ENCODE measurements at regions not wholly inside any gene's neighbourhood (a gene's known extent, or its start where the extent isn't known, plus 50 kb on each side); places are given as distances from the start of the nearest gene placed in this dataset.

DNA sequence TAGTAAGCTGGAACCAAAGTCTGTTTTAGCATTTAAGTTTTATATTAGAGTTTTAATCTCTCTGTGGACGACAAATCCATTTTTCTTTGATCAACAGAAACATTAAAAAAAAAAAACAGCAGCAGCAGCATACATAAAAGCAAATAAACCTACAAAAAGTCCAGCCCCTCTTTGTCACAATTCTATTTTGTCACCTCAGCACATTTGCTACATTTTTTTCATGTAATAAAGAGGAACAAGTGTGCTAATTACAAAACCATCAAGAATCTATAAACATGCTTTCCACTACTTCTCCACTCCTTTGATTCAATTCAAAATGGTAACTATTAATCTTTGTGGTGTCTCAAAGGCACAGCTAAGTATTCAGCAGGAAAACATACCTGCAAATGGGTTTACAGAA lies 259.8 kb upstream of the GNAI1 start:
- Histone ChIP-seq H3K4me3 (ENCODE audit: low read length in 2 of 2) (no peak overlapping the region), H2BK12ac (ENCODE audit: low read length) (no peak overlapping the region), H3K4ac (ENCODE audit: low read length) (no peak overlapping the region), H3K9ac (ENCODE audit: low read depth, low read length, poor library complexity) (no peak overlapping the region), H3K4me1 (ENCODE audit: control insufficient read depth in 2 of 2, insufficient read depth in 1 of 2, low read depth in 1 of 2, low read length in 2 of 2) (no peaks in the 10 kb centered on the region), H4K91ac (ENCODE audit: low read depth, low read length, poor library complexity) (no peak overlapping the region), H3K14ac (ENCODE audit: low read length) (no peak overlapping the region), H3K79me1 (ENCODE audit: low read depth, low read length) (no peaks in the 10 kb centered on the region), H3K9me3 (replicated peaks in 1 of 2; ENCODE audit: control insufficient read depth in 2 of 2, insufficient read depth in 1 of 2, low read depth in 1 of 2, low read length in 2 of 2) (peaks cover 0 to 2% of the 10 kb centered on the region in 2 donors), H2BK5ac (ENCODE audit: low read length) (no peak overlapping the region), H2AFZ (ENCODE audit: low read length) (no peak overlapping the region), H3K23ac (ENCODE audit: low read depth, low read length, poor library complexity) (no peak overlapping the region), H2BK15ac (ENCODE audit: low read length) (no peak overlapping the region), H3K27me3 (ENCODE audit: control insufficient read depth in 3 of 3, insufficient read depth in 3 of 3, low read depth in 1 of 3, low read length in 3 of 3) (no peaks in the 10 kb centered on the region), H2BK120ac (ENCODE audit: low read depth, low read length) (no peak overlapping the region), H2AK5ac (ENCODE audit: low read depth, low read length) (no peak overlapping the region), H4K8ac (ENCODE audit: low read depth, low read length) (no peak overlapping the region), H3K4me2 (ENCODE audit: insufficient read depth, low read length, poor library complexity, severe bottlenecking) (no peak overlapping the region), H3K27ac (replicated peaks; ENCODE audit: low read length) (no peak overlapping the region), H3K36me3 (replicated peaks in 1 of 2; ENCODE audit: control insufficient read depth in 2 of 2, insufficient read depth in 2 of 2, low read length in 2 of 2) (no peaks in the 10 kb centered on the region), H3K18ac (ENCODE audit: low read length) (no peak overlapping the region)
- WGBS, 2 donors (ENCODE audit: extremely low coverage in 2 of 2, insufficient read length in 2 of 2, insufficient replicate concordance in 1 of 2), result no CpG with 5 or more reads among the region's 1 CpG
- no peak for DNase-seq (ENCODE audit: low spot score)

DNA sequence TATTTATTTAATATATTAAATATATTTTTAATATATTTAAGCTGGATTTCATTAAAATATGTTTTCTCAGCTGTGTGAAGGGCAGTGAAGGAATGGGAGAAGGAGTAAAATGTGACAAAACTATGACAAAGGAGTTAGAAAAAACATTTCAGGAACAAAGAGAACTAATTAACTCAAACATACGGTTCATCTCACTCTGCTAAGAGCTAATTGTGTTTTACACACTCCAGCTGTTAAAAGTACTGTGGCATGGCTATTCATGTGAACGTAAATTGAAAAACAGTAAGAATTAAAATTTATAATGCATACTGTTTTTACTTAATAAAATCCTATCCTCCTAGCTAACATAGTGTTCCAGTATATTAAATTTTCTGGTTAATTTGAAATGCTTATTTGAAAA lies 262.5 kb upstream of the GNAI1 start:
- no peak overlapping the region for H3K18ac ChIP-seq (ENCODE audit: low read length)
- H2BK120ac ChIP-seq (ENCODE audit: low read depth, low read length), result no peak overlapping the region
- no peaks in the 10 kb centered on the region for H3K27me3 ChIP-seq (ENCODE audit: control insufficient read depth in 3 of 3, insufficient read depth in 3 of 3, low read depth in 1 of 3, low read length in 3 of 3)
- no peak overlapping the region for H3K4me3 ChIP-seq (ENCODE audit: low read length in 2 of 2)
- peaks cover 0 to 3% of the 10 kb centered on the region in 2 donors for H3K9me3 ChIP-seq (replicated peaks in 1 of 2; ENCODE audit: control insufficient read depth in 2 of 2, insufficient read depth in 1 of 2, low read depth in 1 of 2, low read length in 2 of 2)
- no peak overlapping the region for H3K4me2 ChIP-seq (ENCODE audit: insufficient read depth, low read length, poor library complexity, severe bottlenecking)
- no peak overlapping the region for H2BK12ac ChIP-seq (ENCODE audit: low read length)
- H3K4ac ChIP-seq (ENCODE audit: low read length), result no peak overlapping the region
- H3K79me1 ChIP-seq (ENCODE audit: low read depth, low read length), result no peaks in the 10 kb centered on the region
- no peak overlapping the region for H3K27ac ChIP-seq (replicated peaks; ENCODE audit: low read length)
- no peaks in the 10 kb centered on the region for H3K4me1 ChIP-seq (ENCODE audit: control insufficient read depth in 2 of 2, insufficient read depth in 1 of 2, low read depth in 1 of 2, low read length in 2 of 2)
- no peak overlapping the region for H4K91ac ChIP-seq (ENCODE audit: low read depth, low read length, poor library complexity)
- no CpG with 5 or more reads among the region's 2 CpGs for WGBS, 2 donors (ENCODE audit: extremely low coverage in 2 of 2, insufficient read length in 2 of 2, insufficient replicate concordance in 1 of 2)
- DNase-seq (ENCODE audit: low spot score), result peak; percentile 23
- H2BK15ac ChIP-seq (ENCODE audit: low read length), result no peak overlapping the region
- H3K36me3 ChIP-seq (replicated peaks in 1 of 2; ENCODE audit: control insufficient read depth in 2 of 2, insufficient read depth in 2 of 2, low read length in 2 of 2), result no peaks in the 10 kb centered on the region
- H3K9ac ChIP-seq (ENCODE audit: low read depth, low read length, poor library complexity), result no peak overlapping the region
- H3K14ac ChIP-seq (ENCODE audit: low read length), result no peak overlapping the region
- H3K23ac ChIP-seq (ENCODE audit: low read depth, low read length, poor library complexity), result no peak overlapping the region
- no peak overlapping the region for H2AFZ ChIP-seq (ENCODE audit: low read length)
- no peak overlapping the region for H4K8ac ChIP-seq (ENCODE audit: low read depth, low read length)
- no peak overlapping the region for H2AK5ac ChIP-seq (ENCODE audit: low read depth, low read length)
- H2BK5ac ChIP-seq (ENCODE audit: low read length), result no peak overlapping the region

DNA sequence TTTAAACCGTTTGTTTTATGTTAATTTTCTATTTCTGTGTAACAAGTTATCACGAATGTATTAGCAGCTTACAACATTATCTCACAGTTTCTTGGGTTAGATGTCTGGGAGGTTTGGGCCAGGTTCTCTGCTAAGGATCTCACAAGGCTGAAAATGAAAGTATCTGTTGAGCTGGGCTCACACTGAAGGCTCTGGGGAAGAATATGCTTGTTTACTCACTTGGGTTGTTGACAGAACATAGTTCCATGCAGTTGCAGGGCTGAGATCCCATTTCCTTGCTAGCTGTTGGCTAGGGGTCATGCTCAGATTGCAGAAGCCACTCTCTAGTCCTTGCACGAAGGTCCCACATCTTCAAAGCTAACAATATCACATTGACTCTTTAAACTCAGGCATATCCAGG lies 266.6 kb upstream of the GNAI1 start:
- Histone ChIP-seq H3K27me3 (ENCODE audit: control insufficient read depth in 3 of 3, insufficient read depth in 3 of 3, low read depth in 1 of 3, low read length in 3 of 3) (no peaks in the 10 kb centered on the region), H2AFZ (ENCODE audit: low read length) (no peak overlapping the region), H3K9ac (ENCODE audit: low read depth, low read length, poor library complexity) (no peak overlapping the region), H3K4me3 (ENCODE audit: low read length in 2 of 2) (no peak overlapping the region), H4K8ac (ENCODE audit: low read depth, low read length) (no peak overlapping the region), H3K4me1 (ENCODE audit: control insufficient read depth in 2 of 2, insufficient read depth in 1 of 2, low read depth in 1 of 2, low read length in 2 of 2) (no peaks in the 10 kb centered on the region), H2BK15ac (ENCODE audit: low read length) (no peak overlapping the region), H3K4me2 (ENCODE audit: insufficient read depth, low read length, poor library complexity, severe bottlenecking) (no peak overlapping the region), H3K23ac (ENCODE audit: low read depth, low read length, poor library complexity) (no peak overlapping the region), H3K27ac (replicated peaks; ENCODE audit: low read length) (no peak overlapping the region), H3K14ac (ENCODE audit: low read length) (no peak overlapping the region), H3K79me1 (ENCODE audit: low read depth, low read length) (no peaks in the 10 kb centered on the region), H4K91ac (ENCODE audit: low read depth, low read length, poor library complexity) (no peak overlapping the region), H3K4ac (ENCODE audit: low read length) (no peak overlapping the region), H2AK5ac (ENCODE audit: low read depth, low read length) (no peak overlapping the region), H3K36me3 (replicated peaks in 1 of 2; ENCODE audit: control insufficient read depth in 2 of 2, insufficient read depth in 2 of 2, low read length in 2 of 2) (no peaks in the 10 kb centered on the region), H2BK5ac (ENCODE audit: low read length) (no peak overlapping the region), H3K9me3 (replicated peaks in 1 of 2; ENCODE audit: control insufficient read depth in 2 of 2, insufficient read depth in 1 of 2, low read depth in 1 of 2, low read length in 2 of 2) (peaks cover 0 to 6% of the 10 kb centered on the region in 2 donors), H2BK120ac (ENCODE audit: low read depth, low read length) (no peak overlapping the region), H2BK12ac (ENCODE audit: low read length) (no peak overlapping the region), H3K18ac (ENCODE audit: low read length) (no peak overlapping the region)
- DNase-seq (ENCODE audit: low spot score), result no peak
- no CpG with 5 or more reads among the region's 3 CpGs for WGBS, 2 donors (ENCODE audit: extremely low coverage in 2 of 2, insufficient read length in 2 of 2, insufficient replicate concordance in 1 of 2)

DNA sequence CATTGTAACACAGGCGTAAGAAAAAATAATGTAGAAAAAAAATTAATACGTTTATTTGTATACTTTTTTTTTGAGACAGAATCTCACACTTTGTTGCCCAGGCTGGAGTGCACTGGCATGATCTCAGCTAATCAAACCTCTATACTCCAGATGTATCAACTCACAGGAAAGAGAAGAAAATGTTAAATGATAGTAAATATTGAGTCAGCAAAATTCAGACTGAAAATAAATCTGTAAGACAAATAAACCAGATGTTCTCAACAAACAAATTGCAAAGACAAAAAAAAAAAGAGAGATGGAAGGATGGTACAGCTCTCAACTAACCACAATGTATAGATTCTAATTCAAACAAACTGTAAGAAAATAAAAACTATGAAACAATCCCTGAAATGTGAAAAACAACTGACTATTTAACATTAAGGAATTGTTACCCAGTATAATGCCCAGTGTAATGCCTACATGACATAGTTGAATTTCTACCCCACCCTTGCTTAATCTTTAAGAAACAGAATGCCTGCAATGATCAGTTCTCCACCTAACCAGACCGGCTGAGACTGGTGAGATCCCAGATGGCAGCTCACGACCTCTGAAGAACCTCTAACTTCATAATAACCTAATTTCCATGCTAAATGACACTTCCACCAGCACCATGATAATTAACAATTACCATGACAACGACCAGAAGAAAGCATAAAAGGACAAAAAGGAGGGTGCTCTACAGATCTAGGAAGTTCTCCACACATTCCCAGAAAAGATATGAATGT lies 272.0 kb upstream of the GNAI1 start:
- H3K23ac ChIP-seq (ENCODE audit: low read depth, low read length, poor library complexity), result no peak overlapping the region
- no peak overlapping the region for H4K8ac ChIP-seq (ENCODE audit: low read depth, low read length)
- no peak overlapping the region for H3K4ac ChIP-seq (ENCODE audit: low read length)

More for the DNA sequence above, 272.0 kb upstream of the GNAI1 start:
- Histone ChIP-seq H2AFZ (ENCODE audit: low read length) (peak overlapping the region; percentile 19), H3K27me3 (ENCODE audit: control insufficient read depth in 3 of 3, insufficient read depth in 3 of 3, low read depth in 1 of 3, low read length in 3 of 3) (no peaks in the 10 kb centered on the region), H2BK15ac (ENCODE audit: low read length) (no peak overlapping the region), H2BK5ac (ENCODE audit: low read length) (no peak overlapping the region), H3K27ac (replicated peaks; ENCODE audit: low read length) (no peak overlapping the region), H3K4me2 (ENCODE audit: insufficient read depth, low read length, poor library complexity, severe bottlenecking) (no peak overlapping the region), H2BK12ac (ENCODE audit: low read length) (no peak overlapping the region), H3K79me1 (ENCODE audit: low read depth, low read length) (no peaks in the 10 kb centered on the region), H3K14ac (ENCODE audit: low read length) (no peak overlapping the region), H3K18ac (ENCODE audit: low read length) (no peak overlapping the region), H3K9ac (ENCODE audit: low read depth, low read length, poor library complexity) (no peak overlapping the region), H2BK120ac (ENCODE audit: low read depth, low read length) (no peak overlapping the region), H3K4me1 (ENCODE audit: control insufficient read depth in 2 of 2, insufficient read depth in 1 of 2, low read depth in 1 of 2, low read length in 2 of 2) (peaks cover 0 to 3% of the 10 kb centered on the region in 2 donors), H3K36me3 (replicated peaks in 1 of 2; ENCODE audit: control insufficient read depth in 2 of 2, insufficient read depth in 2 of 2, low read length in 2 of 2) (no peaks in the 10 kb centered on the region), H3K9me3 (replicated peaks in 1 of 2; ENCODE audit: control insufficient read depth in 2 of 2, insufficient read depth in 1 of 2, low read depth in 1 of 2, low read length in 2 of 2) (peaks cover 0 to 3% of the 10 kb centered on the region in 2 donors), H2AK5ac (ENCODE audit: low read depth, low read length) (no peak overlapping the region), H3K4me3 (ENCODE audit: low read length in 2 of 2) (no peak overlapping the region), H4K91ac (ENCODE audit: low read depth, low read length, poor library complexity) (no peak overlapping the region)
- WGBS, 2 donors (ENCODE audit: extremely low coverage in 2 of 2, insufficient read length in 2 of 2, insufficient replicate concordance in 1 of 2), result no CpG with 5 or more reads among the region's 5 CpGs
- DNase-seq (ENCODE audit: low spot score), result no peak
